Mesenchymal stem cell (in vitro differentiated cells and primary cell): ENCODE measurements at regions not wholly inside any gene's neighbourhood (a gene's known extent, or its start where the extent isn't known, plus 50 kb on each side); places are given as distances from the start of the nearest gene placed in this dataset.

Source experiments
- DNase-seq: peaks from one replicate; pipeline ENCODE4 v3.0.0-alpha.2; 2013
- H2AFZ ChIP-seq: one replicate; pipeline ENCODE4 v1.6.1; 2013; ENCODE audit warnings: low read depth, mild to moderate bottlenecking, control low read depth, inconsistent platforms, low read length, moderate library complexity
- H2AK5ac ChIP-seq: 2 replicates; pipeline ENCODE4 v1.6.1; 2013; ENCODE audit warnings: low read length, moderate library complexity, mild to moderate bottlenecking, inconsistent platforms; ENCODE audit not compliant: severe bottlenecking
- H2BK120ac ChIP-seq: one replicate; pipeline ENCODE4 v1.6.1; 2013; ENCODE audit warnings: low read depth, mild to moderate bottlenecking, inconsistent platforms, low read length, moderate library complexity
- H2BK12ac ChIP-seq, 2 experiments: one replicate each; pipeline ENCODE4 v1.6.1; 2013; ENCODE audit warnings: inconsistent platforms in 2 of 2, low read length in 2 of 2, mild to moderate bottlenecking in 2 of 2, moderate library complexity in 2 of 2, control low read depth in 1 of 2
- H2BK15ac ChIP-seq: one replicate; pipeline ENCODE4 v1.6.1; 2013; ENCODE audit warnings: mild to moderate bottlenecking, low read depth, inconsistent platforms; ENCODE audit not compliant: poor library complexity, severe bottlenecking
- H2BK5ac ChIP-seq: 2 replicates; pipeline ENCODE4 v1.6.1; 2013; ENCODE audit warnings: low read depth, mild to moderate bottlenecking, low read length, control low read depth, inconsistent platforms; ENCODE audit not compliant: poor library complexity, severe bottlenecking
- H3K14ac ChIP-seq, 2 experiments: one replicate each; pipeline ENCODE4 v1.6.1; 2013; ENCODE audit warnings: inconsistent platforms in 2 of 2, low read length in 2 of 2, control low read depth in 1 of 2, mild to moderate bottlenecking in 1 of 2, moderate library complexity in 1 of 2
- H3K18ac ChIP-seq, 2 experiments: one replicate each; pipeline ENCODE4 v1.6.1; 2013; ENCODE audit warnings: inconsistent platforms in 2 of 2, low read length in 2 of 2, control low read depth in 1 of 2, low read depth in 1 of 2, mild to moderate bottlenecking in 1 of 2
- H3K23ac ChIP-seq, 2 experiments: one replicate each; pipeline ENCODE4 v1.6.1; 2013; ENCODE audit warnings: inconsistent platforms in 2 of 2, low read length in 2 of 2, mild to moderate bottlenecking in 2 of 2, moderate library complexity in 2 of 2, control low read depth in 1 of 2
- H3K27ac ChIP-seq: 2 replicates; pipeline ENCODE4 v1.5.1; 2013; ENCODE audit warnings: mild to moderate bottlenecking, moderate library complexity, low read length, control low read depth, inconsistent platforms; ENCODE audit not compliant: poor library complexity, severe bottlenecking
- H3K27me3 ChIP-seq, 2 experiments: 2 replicates each; pipeline versions ENCODE4 v1.6.1 to v1.7.0; 2013; ENCODE audit warnings: low read length in 2 of 2, mild to moderate bottlenecking in 2 of 2, moderate library complexity in 2 of 2, control low read depth in 1 of 2, inconsistent platforms in 1 of 2; ENCODE audit not compliant: control insufficient read depth in 1 of 2, insufficient read depth in 1 of 2
- H3K36me3 ChIP-seq, 2 experiments: 2 replicates each; pipeline versions ENCODE4 v1.6.1 to v1.7.0; 2013; ENCODE audit warnings: low read length in 2 of 2, control low read depth in 1 of 2, inconsistent platforms in 1 of 2, low read depth in 1 of 2, mild to moderate bottlenecking in 1 of 2; ENCODE audit not compliant: insufficient read depth in 2 of 2, control insufficient read depth in 1 of 2
- H3K4ac ChIP-seq, 2 experiments: one replicate each; pipeline ENCODE4 v1.6.1; 2013; ENCODE audit warnings: inconsistent platforms in 2 of 2, low read length in 2 of 2, mild to moderate bottlenecking in 2 of 2, moderate library complexity in 2 of 2, control low read depth in 1 of 2, low read depth in 1 of 2
- H3K4me1 ChIP-seq: 2 replicates; pipeline ENCODE4 v1.6.1; 2013; ENCODE audit warnings: low read depth, low read length, control low read depth; ENCODE audit not compliant: control insufficient read depth, insufficient read depth
- H3K4me2 ChIP-seq: 2 replicates; pipeline ENCODE4 v1.6.1; 2013; ENCODE audit warnings: low read length, mild to moderate bottlenecking, inconsistent platforms; ENCODE audit not compliant: poor library complexity, severe bottlenecking
- H3K4me3 ChIP-seq, 2 experiments: 2 replicates each; pipeline versions ENCODE4 v1.5.1 to v1.7.0; 2013; ENCODE audit warnings: low read length in 2 of 2, mild to moderate bottlenecking in 2 of 2, control low read depth in 1 of 2, low read depth in 1 of 2; ENCODE audit not compliant: insufficient read depth in 1 of 2
- H3K79me1 ChIP-seq: replicated peaks from 2 replicates; pipeline ENCODE4 v1.6.1; 2013; ENCODE audit warnings: mild to moderate bottlenecking, control low read depth, low read length, inconsistent platforms; ENCODE audit not compliant: poor library complexity, severe bottlenecking
- H3K9ac ChIP-seq: 2 replicates; pipeline ENCODE4 v1.7.0; 2013; ENCODE audit warnings: mild to moderate bottlenecking, low read length, moderate library complexity
- H3K9me3 ChIP-seq: 2 replicates; pipeline ENCODE4 v1.7.0; 2013; ENCODE audit warnings: mild to moderate bottlenecking, low read length; ENCODE audit not compliant: control insufficient read depth
- H4K8ac ChIP-seq: one replicate; pipeline ENCODE4 v1.6.1; 2013; ENCODE audit warnings: inconsistent platforms, mild to moderate bottlenecking, low read length, moderate library complexity
- H4K91ac ChIP-seq: one replicate; pipeline ENCODE4 v1.6.1; 2013; ENCODE audit warnings: mild to moderate bottlenecking, low read length, inconsistent platforms
- WGBS: methylation state at CpG from one replicate; pipeline ENCODE4 v1.1.7; 2013; ENCODE audit warnings: mixed read lengths; 5-methylcytosine and 5-hydroxymethylcytosine counted together

DNA sequence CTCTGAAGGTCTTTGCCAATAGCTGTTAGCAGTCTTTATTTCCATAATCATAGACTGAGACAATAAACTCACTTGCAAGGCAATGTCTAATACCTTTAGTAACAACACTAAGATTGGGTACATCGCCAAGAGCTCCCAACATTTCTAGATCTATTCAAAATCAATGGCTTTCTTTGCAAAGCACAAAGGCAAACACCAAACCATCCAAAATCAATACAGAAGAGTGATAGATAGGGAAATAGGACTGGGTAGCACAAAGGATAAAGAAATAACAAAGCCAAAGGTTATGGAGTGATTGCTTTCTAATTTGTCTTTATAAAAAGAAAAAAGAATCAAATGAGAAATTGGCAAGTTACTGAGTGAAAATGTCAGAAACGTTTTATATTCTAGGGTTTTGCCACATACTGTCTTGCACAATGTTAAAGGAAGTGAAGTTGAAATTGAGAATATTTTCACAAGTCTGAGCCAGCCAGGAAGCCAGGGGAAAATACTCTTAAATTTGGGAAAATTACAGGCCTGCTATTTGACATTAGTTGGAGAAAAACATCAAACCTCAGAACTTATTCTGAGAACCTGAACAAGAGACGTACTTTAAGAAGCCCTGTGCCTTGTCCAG lies 53.3 kb upstream of the LHFPL2 start:
- Histone ChIP-seq H2BK120ac (no peak overlapping the region), H3K9me3 (no peaks in the 10 kb centered on the region), H3K4me3 (no peak overlapping the region), H2BK12ac (no peak overlapping the region), H3K27me3 (no peaks in the 10 kb centered on the region), H3K18ac (no peak overlapping the region), H3K23ac (no peak overlapping the region), H3K36me3 (no peaks in the 10 kb centered on the region), H2AFZ (no peak overlapping the region), H3K4me2 (no peak overlapping the region), H2AK5ac (no peak overlapping the region), H2BK15ac (no peak overlapping the region), H4K91ac (no peak overlapping the region), H3K9ac (peak overlapping the region; percentile 19), H4K8ac (no peak overlapping the region), H3K79me1 (no peaks in the 10 kb centered on the region), H3K27ac (no peak overlapping the region), H3K4me1 (peaks cover 6% of the 10 kb centered on the region), H3K4ac (no peak overlapping the region), H3K14ac (no peak overlapping the region), H2BK5ac (no peak overlapping the region)
- DNase-seq, result no peak
- 94% methylated on average over 2 of the region's 3 CpGs for whole genome bisulfite sequencing

DNA sequence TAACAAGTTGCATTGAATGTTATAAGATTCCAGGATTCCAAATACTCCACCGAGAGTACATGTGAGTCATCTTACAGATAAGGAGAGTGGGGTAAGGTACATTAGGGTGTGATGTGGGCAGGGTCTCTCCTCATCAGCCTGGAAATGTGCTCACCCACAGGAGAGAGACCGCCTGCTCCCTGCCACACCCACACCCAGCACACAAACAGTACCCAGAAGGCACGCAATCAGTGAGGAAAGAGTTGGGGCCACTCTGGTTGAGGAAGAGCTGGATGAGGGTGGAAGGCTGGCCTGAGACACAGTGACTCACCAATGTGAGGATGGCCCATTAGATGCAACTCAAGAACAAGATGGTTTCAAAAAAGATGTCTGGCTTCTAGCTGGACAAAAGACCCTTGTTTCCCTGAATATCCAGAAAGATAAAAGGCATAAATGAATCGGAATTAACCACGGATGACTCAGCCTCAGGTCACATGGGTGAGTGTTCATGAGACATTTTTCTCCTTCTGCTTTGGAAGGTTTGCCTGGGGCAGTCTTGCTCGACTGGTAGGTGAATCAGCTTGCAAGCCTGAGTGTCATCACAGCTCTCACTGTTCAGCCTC lies 51.1 kb upstream of the LHFPL2 start:
- no peak overlapping the region for H2BK5ac ChIP-seq
- H3K9me3 ChIP-seq, result no peaks in the 10 kb centered on the region
- WGBS, result 6% methylated on average over 4 of the region's 6 CpGs

DNA sequence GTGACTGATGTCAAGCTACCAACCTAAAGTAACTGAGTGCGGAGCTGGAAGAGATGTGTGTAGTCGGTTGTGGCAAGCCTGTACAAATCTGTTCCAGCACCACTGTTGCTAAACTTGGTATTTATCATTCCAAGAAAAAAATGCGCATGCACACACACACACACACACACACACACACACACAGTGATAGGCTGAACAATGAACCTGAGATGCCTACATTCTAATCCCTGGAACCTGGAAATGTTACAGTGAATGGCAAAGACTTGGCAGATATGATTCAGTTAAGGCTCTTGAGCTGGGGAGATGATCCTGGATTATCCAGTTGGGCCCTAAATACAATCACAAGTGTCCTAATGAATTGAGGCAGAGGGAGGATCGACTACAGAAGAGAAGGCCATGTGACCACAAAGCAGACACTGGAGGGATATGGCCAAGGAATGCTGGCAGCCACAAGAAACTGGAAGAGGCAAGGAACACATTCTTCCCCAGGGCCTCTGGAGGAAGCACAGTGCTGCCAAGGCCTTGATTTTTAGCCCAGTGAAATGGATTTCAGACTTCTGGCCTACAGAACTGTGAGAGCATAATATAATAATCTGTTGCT lies 49.7 kb upstream of the LHFPL2 start:
- Histone ChIP-seq H2AK5ac (no peak overlapping the region), H2BK5ac (no peak overlapping the region), H2AFZ (no peak overlapping the region), H3K79me1 (no peaks in the 10 kb centered on the region), H3K4me2 (no peak overlapping the region), H3K4me3 (no peak overlapping the region), H3K4me1 (peaks cover 6% of the 10 kb centered on the region), H4K8ac (no peak overlapping the region), H3K14ac (no peak overlapping the region), H3K23ac (no peak overlapping the region), H4K91ac (no peak overlapping the region), H3K36me3 (no peaks in the 10 kb centered on the region), H3K9me3 (peaks cover 7% of the 10 kb centered on the region), H3K27ac (no peak overlapping the region), H3K27me3 (no peaks in the 10 kb centered on the region), H2BK120ac (no peak overlapping the region), H3K4ac (no peak overlapping the region), H3K9ac (peak overlapping the region; percentile 29), H2BK15ac (no peak overlapping the region), H3K18ac (no peak overlapping the region), H2BK12ac (no peak overlapping the region)
- WGBS, result 87% methylated on average over 3 of the region's 4 CpGs
- DNase-seq, result peak; percentile 62

More for the DNA sequence above, 51.1 kb upstream of the LHFPL2 start:
- H3K14ac ChIP-seq, result no peak overlapping the region
- peak overlapping the region in 1 of 2 experiments; percentile 46 for H3K18ac ChIP-seq
- H2AK5ac ChIP-seq, result no peak overlapping the region
- peaks cover 6% of the 10 kb centered on the region for H3K4me1 ChIP-seq
- H2BK15ac ChIP-seq, result no peak overlapping the region
- H3K4ac ChIP-seq, result no peak overlapping the region
- H3K4me2 ChIP-seq, result no peak overlapping the region
- H3K27me3 ChIP-seq, result no peaks in the 10 kb centered on the region
- H3K27ac ChIP-seq, result peak overlapping the region; percentile 53
- peak overlapping the region in 1 of 2 experiments; percentile 82 for H2BK12ac ChIP-seq
- peak; percentile 88 for DNase-seq
- H4K8ac ChIP-seq, result peak overlapping the region; percentile 8
- H2BK120ac ChIP-seq, result no peak overlapping the region
- no peak overlapping the region for H3K4me3 ChIP-seq
- H3K79me1 ChIP-seq, result no peaks in the 10 kb centered on the region
- peak overlapping the region; percentile 41 for H3K9ac ChIP-seq
- H3K23ac ChIP-seq, result no peak overlapping the region
- H3K36me3 ChIP-seq, result no peaks in the 10 kb centered on the region
- peak overlapping the region; percentile 20 for H4K91ac ChIP-seq
- peak overlapping the region; percentile 83 for H2AFZ ChIP-seq
